ENCODE measurements at regions not wholly inside any gene's neighbourhood (a gene's known extent, or its start where the extent isn't known, plus 50 kb on each side); places are given as distances from the start of the nearest gene placed in this dataset.

DNA sequence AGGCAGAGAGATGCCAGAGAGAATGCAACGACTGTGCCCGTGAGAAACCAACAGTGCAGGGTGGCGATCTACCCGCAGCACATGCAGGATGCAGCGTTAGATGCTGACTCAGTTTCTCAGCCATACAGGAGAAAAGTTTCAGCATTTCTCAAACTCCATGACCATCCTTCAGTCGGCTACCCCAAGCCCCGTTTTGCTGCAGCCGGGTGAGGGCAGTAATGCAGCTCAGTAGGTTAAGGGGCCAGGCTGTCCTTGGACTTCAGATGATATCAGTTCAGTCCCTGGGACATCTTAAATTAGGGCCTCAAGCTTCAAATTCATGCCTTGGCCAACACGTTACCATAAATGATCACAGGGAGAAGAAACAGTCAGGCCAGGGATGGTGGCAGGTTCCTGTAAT lies 125.5 kb downstream of the PALM2AKAP2 start:
- TF ChIP-seq POLR2A (IDR thresholded peaks at IDR 0.05) (no peak), CTCF (IDR thresholded peaks at IDR 0.05) (no peak)
